Spinal cord (tissue), 9 donors: ENCODE measurements at regions not wholly inside any gene's neighbourhood (a gene's known extent, or its start where the extent isn't known, plus 50 kb on each side); places are given as distances from the start of the nearest gene placed in this dataset.
"Not testable (repeated sequence)": the region's sequence is repeated elsewhere in the genome, so short reads cannot be mapped to it uniquely, and the experiment has no call there.

Source experiments
- DNase-seq, 6 donors: peaks; one replicate each; pipeline versions ENCODE4 v3.0.0 to v3.0.0-alpha.2; 2013 to 2015; ENCODE audit warnings: low spot score in 6 of 6, low read depth in 4 of 6
- H3K27ac ChIP-seq: one replicate; pipeline ENCODE4 v1.5.1; 2013; ENCODE audit warnings: low read depth, low read length, control low read depth
- H3K27me3 ChIP-seq: one replicate; pipeline ENCODE4 v1.6.1; 2013; ENCODE audit warnings: low read length; ENCODE audit not compliant: control insufficient read depth, insufficient read depth
- H3K36me3 ChIP-seq: one replicate; pipeline ENCODE4 v1.6.1; 2013; ENCODE audit warnings: low read length; ENCODE audit not compliant: control insufficient read depth, insufficient read depth
- H3K4me1 ChIP-seq: one replicate; pipeline ENCODE4 v1.6.1; 2013; ENCODE audit warnings: low read length; ENCODE audit not compliant: control insufficient read depth, insufficient read depth
- H3K4me3 ChIP-seq: one replicate; pipeline ENCODE4 v1.5.1; 2013; ENCODE audit warnings: low read depth, low read length, control low read depth
- H3K9me3 ChIP-seq: one replicate; pipeline ENCODE4 v1.6.1; 2013; ENCODE audit warnings: low read length; ENCODE audit not compliant: control insufficient read depth, insufficient read depth
- WGBS: methylation state at CpG from one replicate; pipeline ENCODE4 v1.1.5; 2013; ENCODE audit warnings: missing lambda C conversion rate; ENCODE audit not compliant: insufficient coverage; 5-methylcytosine and 5-hydroxymethylcytosine counted together
- donor health status: healthy.

DNA sequence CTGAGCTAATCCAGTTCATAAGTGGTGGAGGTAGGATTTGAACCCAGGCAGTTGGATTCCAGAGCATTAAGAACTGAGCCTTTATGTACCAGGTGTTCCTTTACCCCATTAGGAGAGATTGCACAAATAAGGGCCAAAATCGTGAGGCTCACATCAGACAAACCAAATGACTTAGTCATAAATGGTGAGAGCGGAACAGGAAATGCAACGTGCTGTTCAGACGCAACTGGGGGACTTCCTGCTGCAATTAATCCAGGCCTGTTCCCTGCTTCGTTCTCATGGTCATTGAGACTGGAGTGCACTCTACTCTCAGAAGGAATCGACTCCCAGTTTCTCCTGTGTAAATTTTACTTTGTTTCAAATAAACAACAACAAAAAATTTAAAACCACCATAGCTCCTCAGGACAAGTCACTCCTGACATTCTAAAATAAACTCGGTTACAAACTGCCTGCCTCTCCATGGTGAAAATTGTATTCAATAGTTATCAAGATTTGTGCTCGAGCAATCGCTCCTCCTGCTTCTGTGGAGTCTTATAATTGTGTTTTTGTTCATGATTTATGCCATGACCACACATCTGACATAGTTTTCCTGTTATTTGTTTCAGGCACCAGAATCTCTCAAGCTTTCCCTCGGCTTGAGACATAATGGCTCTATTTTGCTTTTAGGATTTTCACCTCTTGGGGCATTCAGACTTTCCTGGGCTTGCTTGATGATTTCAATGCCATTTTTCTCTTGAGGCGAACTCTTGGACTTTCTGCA is 115.3 kb upstream of the BMPER start:
- Histone ChIP-seq H3K9me3 (no peaks in the 10 kb centered on the region), H3K27me3 (no peaks in the 10 kb centered on the region)
- WGBS, result 66% methylated on average over 5 of the region's 11 CpGs

DNA sequence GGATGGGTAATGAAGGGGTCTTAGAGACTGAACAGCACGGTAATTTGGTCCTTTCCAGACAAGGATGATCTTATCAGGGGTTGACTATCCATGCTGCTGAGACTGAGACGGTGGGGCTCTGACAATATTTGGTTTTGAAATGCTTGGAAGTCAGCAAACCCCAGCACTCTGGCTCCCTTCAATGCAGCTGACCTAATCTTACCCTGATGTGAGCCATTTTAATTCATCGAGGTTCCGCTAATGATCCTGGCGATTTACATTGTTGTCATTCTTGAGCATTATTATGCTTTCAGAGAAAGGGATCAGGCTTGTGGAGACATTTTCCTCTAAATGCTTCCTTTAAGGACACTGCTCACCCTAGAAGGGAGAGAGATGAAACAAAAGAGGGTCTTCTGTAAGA is 114.6 kb upstream of the BMPER start:
- H3K4me3 ChIP-seq, result no peak overlapping the region
- no peaks in the 10 kb centered on the region for H3K36me3 ChIP-seq
- no peak overlapping the region for H3K27ac ChIP-seq
- 75% methylated on average over 5 of the region's 5 CpGs for WGBS
- DNase-seq, result no peak
- no peaks in the 10 kb centered on the region for H3K27me3 ChIP-seq
- H3K4me1 ChIP-seq, result no peaks in the 10 kb centered on the region
- no peaks in the 10 kb centered on the region for H3K9me3 ChIP-seq

More for the DNA sequence above, 115.3 kb upstream of the BMPER start:
- DNase-seq, result no peak
- Histone ChIP-seq H3K27ac (no peak overlapping the region), H3K4me3 (no peak overlapping the region), H3K4me1 (no peaks in the 10 kb centered on the region), H3K36me3 (no peaks in the 10 kb centered on the region)

DNA sequence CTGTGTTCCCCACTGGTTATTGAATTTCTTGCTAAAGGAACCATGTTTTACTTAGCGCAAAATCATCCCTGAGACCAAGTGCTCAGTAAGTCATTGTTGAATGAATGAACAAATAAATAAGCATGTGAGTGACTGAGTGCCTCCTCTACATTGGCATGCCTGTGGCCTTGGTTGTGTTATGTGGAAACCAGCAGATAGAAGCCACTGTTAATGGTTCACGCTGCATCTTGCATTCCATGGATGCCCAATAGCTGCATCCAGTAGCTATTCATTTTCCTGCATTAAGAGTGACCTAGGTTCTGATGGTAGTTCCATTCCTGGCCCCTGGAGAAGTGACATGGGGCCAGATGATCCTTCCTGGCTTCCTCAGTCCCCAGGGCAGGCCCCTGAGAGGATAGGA is 113.3 kb upstream of the BMPER start:
- no peaks in the 10 kb centered on the region for H3K9me3 ChIP-seq
- no peak for DNase-seq
- no peaks in the 10 kb centered on the region for H3K36me3 ChIP-seq
- H3K27ac ChIP-seq, result no peak overlapping the region
- 100% methylated on average over 1 of the region's 2 CpGs for whole genome bisulfite sequencing
- no peaks in the 10 kb centered on the region for H3K27me3 ChIP-seq
- H3K4me1 ChIP-seq, result no peaks in the 10 kb centered on the region
- H3K4me3 ChIP-seq, result no peak overlapping the region

DNA sequence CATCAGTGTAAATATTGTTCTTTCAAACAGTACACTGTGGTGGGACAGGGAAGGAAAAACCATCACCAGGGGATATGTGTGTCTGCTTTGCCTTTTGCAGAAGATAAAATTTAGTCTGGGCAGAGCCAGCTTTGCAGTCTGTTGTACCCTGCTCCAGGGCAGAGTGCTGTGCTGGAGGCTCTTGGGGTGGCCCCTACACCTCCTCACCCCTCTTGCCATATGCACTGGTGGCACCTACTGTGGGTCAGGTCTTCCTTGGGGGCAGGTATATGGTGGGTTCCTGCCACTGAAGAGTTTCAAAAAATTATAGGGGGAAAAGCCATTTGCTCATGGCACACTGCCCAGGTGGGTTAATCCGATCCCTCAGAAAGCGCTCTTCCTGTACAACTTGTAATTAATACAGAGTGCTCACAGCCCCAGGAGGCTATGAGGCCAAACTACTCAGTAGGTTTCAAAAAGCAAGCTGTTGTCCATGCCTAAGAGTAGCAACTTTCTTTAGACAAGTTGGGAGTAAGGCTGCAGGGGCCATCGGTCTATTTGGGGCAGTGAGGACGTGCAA is 112.7 kb upstream of the BMPER start:
- 100% methylated on average over 4 of the region's 4 CpGs for WGBS
- no peaks in the 10 kb centered on the region for H3K4me1 ChIP-seq
- H3K9me3 ChIP-seq, result no peaks in the 10 kb centered on the region
- no peak for DNase-seq
- H3K36me3 ChIP-seq, result no peaks in the 10 kb centered on the region
- no peak overlapping the region for H3K4me3 ChIP-seq
- no peaks in the 10 kb centered on the region for H3K27me3 ChIP-seq
- H3K27ac ChIP-seq, result no peak overlapping the region

DNA sequence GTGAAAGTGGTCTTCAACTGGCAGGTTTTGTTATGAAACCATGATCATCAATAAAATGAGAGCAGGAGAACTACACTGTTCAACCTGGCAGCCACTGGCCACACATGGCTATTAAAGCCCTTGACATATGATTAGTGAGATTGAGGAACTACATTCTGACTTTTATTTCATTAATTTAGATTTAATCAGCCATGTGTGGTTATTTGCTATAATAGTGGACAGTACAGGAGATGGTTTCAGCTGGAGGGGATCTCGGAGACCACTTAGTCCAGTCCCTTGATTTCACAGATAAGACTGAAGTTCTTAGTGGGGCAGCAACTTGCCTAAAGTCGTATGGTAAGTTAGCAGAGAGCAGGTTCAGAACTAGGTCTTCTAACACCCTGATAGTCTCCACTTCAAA is 111.7 kb upstream of the BMPER start:
- H3K36me3 ChIP-seq, result no peaks in the 10 kb centered on the region
- H3K4me3 ChIP-seq, result no peak overlapping the region
- 100% methylated on average over 1 of the region's 2 CpGs for WGBS
- no peaks in the 10 kb centered on the region for H3K4me1 ChIP-seq
- no peaks in the 10 kb centered on the region for H3K9me3 ChIP-seq
- no peak for DNase-seq
- no peak overlapping the region for H3K27ac ChIP-seq
- no peaks in the 10 kb centered on the region for H3K27me3 ChIP-seq

DNA sequence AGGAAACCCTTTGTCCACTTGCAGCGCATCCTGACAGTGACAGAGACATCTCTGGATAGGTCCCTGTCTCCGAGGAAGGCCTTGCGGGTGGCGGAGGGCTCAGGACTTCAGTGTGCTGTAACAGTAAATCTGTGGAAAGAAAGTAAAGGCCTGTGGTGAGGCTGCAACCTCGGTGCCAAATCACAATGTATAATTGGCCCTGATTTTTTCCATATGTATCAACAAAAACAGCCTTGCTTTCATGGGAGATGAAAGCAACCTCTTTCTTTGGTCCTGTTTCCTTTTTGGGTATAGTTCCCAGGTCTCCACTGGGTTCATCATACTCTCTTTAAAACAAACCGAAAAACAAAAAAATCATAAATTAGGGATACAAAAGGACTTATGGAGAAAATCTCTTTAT is 110.9 kb upstream of the BMPER start:
- Histone ChIP-seq H3K9me3 (no peaks in the 10 kb centered on the region), H3K27ac (no peak overlapping the region), H3K36me3 (no peaks in the 10 kb centered on the region), H3K4me1 (no peaks in the 10 kb centered on the region), H3K27me3 (no peaks in the 10 kb centered on the region), H3K4me3 (no peak overlapping the region)
- DNase-seq, result no peak
- 97% methylated on average over 3 of the region's 6 CpGs for WGBS

DNA sequence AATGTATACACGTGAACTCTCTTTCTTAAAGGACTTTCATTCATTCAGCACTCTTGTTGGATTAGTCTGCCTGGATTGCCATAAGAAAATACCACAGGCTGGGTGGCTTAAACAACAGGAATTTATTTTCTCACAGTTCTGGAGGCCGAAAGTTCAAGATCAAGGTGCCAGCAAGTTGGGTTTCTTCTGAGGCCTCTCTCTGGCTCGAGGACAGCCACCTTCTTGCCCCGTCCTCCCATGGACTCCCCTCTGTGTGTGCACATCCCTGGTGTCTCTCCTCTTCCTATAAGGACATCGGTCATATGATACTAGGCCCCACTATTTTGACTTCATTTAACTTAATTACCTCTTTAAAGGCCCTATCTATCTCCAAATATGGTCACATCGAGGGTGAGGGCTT is 110.4 kb upstream of the BMPER start:
- no peaks in the 10 kb centered on the region for H3K4me1 ChIP-seq
- no peak overlapping the region for H3K4me3 ChIP-seq
- no peak for DNase-seq
- H3K36me3 ChIP-seq, result no peaks in the 10 kb centered on the region
- H3K27me3 ChIP-seq, result no peaks in the 10 kb centered on the region
- H3K27ac ChIP-seq, result no peak overlapping the region
- WGBS, result 86% methylated on average over 3 of the region's 6 CpGs
- no peaks in the 10 kb centered on the region for H3K9me3 ChIP-seq

DNA sequence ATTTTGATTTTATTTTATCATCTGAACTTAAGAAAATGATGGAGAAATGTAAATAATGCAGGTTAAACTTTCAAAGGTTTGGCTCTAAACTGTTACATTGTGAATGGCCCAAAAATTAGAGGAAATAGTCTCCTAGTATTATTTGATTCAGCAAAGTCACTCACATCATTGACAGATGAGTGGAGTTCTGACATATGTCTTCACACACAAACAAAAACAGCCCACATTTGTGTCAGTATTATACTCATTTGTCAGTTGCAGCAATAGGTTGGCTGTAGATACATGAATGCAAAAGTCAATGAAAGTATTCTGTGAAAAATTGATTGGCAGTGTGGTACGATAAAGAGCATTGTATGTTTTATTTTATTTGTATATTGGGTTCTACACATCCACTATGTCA is 108.8 kb upstream of the BMPER start:
- Histone ChIP-seq H3K27me3 (no peaks in the 10 kb centered on the region), H3K27ac (no peak overlapping the region), H3K36me3 (no peaks in the 10 kb centered on the region), H3K4me3 (no peak overlapping the region), H3K4me1 (no peaks in the 10 kb centered on the region), H3K9me3 (no peaks in the 10 kb centered on the region)
- WGBS, result no CpG with 5 or more reads among the region's 1 CpG
- DNase-seq, result no peak

DNA sequence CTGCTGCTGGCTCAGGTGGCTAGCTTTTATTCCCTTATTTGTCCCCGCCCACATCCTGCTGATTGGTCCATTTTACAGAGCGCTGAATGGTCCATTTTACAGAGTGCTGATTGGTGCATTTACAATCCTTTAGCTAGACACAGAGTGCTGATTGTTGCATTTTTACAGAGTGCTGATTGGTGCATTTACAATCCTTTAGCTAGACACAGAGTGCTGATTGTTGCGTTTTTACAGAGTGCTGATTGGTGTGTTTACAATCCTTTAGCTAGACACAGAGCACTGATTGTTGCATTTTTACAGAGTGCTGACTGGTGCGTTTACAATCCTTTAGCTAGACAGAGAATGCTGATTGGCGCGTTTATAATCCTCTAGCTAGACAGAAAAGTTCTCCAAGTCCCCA is 107.8 kb upstream of the BMPER start:
- not testable (repeated sequence) for H3K4me3 ChIP-seq, H3K36me3 ChIP-seq, DNase-seq, H3K9me3 ChIP-seq, H3K27ac ChIP-seq, H3K4me1 ChIP-seq, H3K27me3 ChIP-seq
- 82% methylated on average over 5 of the region's 6 CpGs for WGBS

DNA sequence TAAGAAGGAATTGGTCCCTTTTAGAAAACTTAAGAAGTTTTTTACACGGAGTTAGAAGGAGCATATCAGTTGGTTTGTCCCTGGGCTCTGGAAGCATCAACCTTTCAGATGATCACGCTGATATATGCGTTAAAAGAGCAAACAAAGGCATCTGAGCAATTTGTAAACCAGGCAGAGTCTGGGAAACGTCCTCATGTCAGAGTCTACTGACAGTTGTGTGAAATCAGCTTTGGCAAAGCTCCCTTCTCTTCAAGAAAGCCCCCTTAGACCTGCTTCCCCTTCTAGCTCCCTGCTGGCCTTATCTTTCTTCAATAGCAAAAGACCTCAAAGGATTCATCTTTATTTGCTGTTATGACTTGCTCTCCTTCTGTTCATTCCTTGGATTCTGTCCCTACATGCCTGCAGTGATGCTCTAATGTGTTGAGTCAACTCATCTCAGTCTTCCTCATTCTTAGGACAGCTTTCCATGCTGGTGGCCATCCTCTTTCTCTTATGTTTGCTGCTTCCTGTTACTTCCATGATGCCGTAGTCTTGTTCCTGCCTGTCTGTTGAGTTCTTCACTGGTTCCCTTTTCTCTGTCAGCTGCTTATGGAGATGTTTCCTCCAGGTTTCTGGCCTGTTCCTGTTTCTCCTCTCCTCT is 106.5 kb upstream of the BMPER start:
- Histone ChIP-seq H3K36me3 (no peaks in the 10 kb centered on the region), H3K9me3 (no peaks in the 10 kb centered on the region), H3K4me1 (no peaks in the 10 kb centered on the region), H3K27me3 (no peaks in the 10 kb centered on the region), H3K27ac (no peak overlapping the region), H3K4me3 (no peak overlapping the region)
- WGBS, result 82% methylated on average over 5 of the region's 5 CpGs
- DNase-seq, result no peak
